K562 (cell line): ENCODE measurements at regions not wholly inside any gene's neighbourhood (a gene's known extent, or its start where the extent isn't known, plus 50 kb on each side); places are given as distances from the start of the nearest gene placed in this dataset.

Experiments
- CEBPG ChIP-seq, 3 experiments: fragments of 200-800 bp in 1 of 3; sonication (Bioruptor generic) in 1 of 3; sonication (generic) in 1 of 3; formaldehyde crosslinking in 1 of 3; IDR thresholded peaks in 2 of 3; conservative IDR thresholded peaks in 1 of 3; 2 replicates each; pipeline versions ENCODE4 v1.6.1 to v1.8.0; 2016 to 2022; ENCODE audit warnings: missing compliant biosample characterization in 2 of 3, missing genetic modification characterization in 2 of 3, mild to moderate bottlenecking in 1 of 3, missing genetic modification reagents in 1 of 3
- EGR1 ChIP-seq: fragments of 450-650 bp; conservative IDR thresholded peaks from 2 replicates; pipeline ENCODE4 v1.6.1; 2017; ENCODE audit warnings: mild to moderate bottlenecking
- EP300 ChIP-seq: IDR thresholded peaks from 2 replicates; pipeline ENCODE4 v1.6.1; 2012; ENCODE audit warnings: low read length, improper control_type of control experiment
- FOXA3 ChIP-seq, 2 experiments: fragments of 450-650 bp in 1 of 2; sonication (generic) in 1 of 2; formaldehyde crosslinking; IDR thresholded peaks in 1 of 2; conservative IDR thresholded peaks in 1 of 2; 2 replicates each; pipeline versions ENCODE4 v1.4.0 to v1.8.0; 2020 to 2022; ENCODE audit warnings: mild to moderate bottlenecking in 2 of 2, missing genetic modification reagents in 1 of 2
- IRF2 ChIP-seq: sonication (generic); formaldehyde crosslinking; IDR thresholded peaks from 2 replicates; pipeline ENCODE4 v1.8.1; 2022; ENCODE audit warnings: mild to moderate bottlenecking, missing genetic modification reagents
- MBD2 ChIP-seq: sonication (generic); IDR thresholded peaks from 2 replicates; pipeline ENCODE4 v1.6.1; 2016; ENCODE audit warnings: low read depth, borderline replicate concordance
- NEUROD1 ChIP-seq: fragments of 150-350 bp; IDR thresholded peaks from 2 replicates; pipeline ENCODE4 v1.6.1; 2014; ENCODE audit warnings: borderline replicate concordance, low read length, low read depth; ENCODE audit not compliant: partially characterized antibody
- NFRKB ChIP-seq: fragments of 450-650 bp; IDR thresholded peaks from 2 replicates; pipeline ENCODE4 v1.6.1; 2016; ENCODE audit warnings: low read depth
- SMC3 ChIP-seq: conservative IDR thresholded peaks from 2 replicates; pipeline ENCODE4 v1.6.1; 2011; ENCODE audit warnings: low read depth, low read length, improper control_type of control experiment; ENCODE audit not compliant: insufficient read depth
- TF ChIP-seq, protein P1 (sequence below): fragments of 250-450 bp; sonication (Bioruptor Pico); IDR thresholded peaks from 2 replicates; pipeline ENCODE4 v1.8.0; 2021; ENCODE audit warnings: borderline replicate concordance, mild to moderate bottlenecking, moderate library complexity; ENCODE audit not compliant: poor library complexity, severe bottlenecking
- TF ChIP-seq, protein P2 (sequence below), 2 experiments: IDR thresholded peaks; 2 replicates each; pipeline ENCODE4 v1.6.1; 2011; ENCODE audit warnings: borderline replicate concordance in 1 of 2, control low read depth in 1 of 2, low read depth in 1 of 2, low read length in 1 of 2, mild to moderate bottlenecking in 1 of 2, mixed read lengths in 1 of 2, moderate library complexity in 1 of 2; ENCODE audit not compliant: insufficient read depth in 1 of 2, insufficient read length in 1 of 2, poor library complexity in 1 of 2, severe bottlenecking in 1 of 2; ENCODE audit errors: extremely low read depth in 1 of 2
- TF ChIP-seq, protein P3 (sequence below): fragments of 450-650 bp; formaldehyde crosslinking; IDR thresholded peaks from 2 replicates; pipeline ENCODE4 v1.4.0; 2022; ENCODE audit warnings: mild to moderate bottlenecking, moderate library complexity
- TF ChIP-seq, protein P4 (sequence below), 3 experiments: IDR thresholded peaks in 2 of 3; conservative IDR thresholded peaks in 1 of 3; 2 replicates each; pipeline ENCODE4 v1.5.1; 2011 to 2012; ENCODE audit warnings: low read length in 3 of 3, mild to moderate bottlenecking in 3 of 3, control low read depth in 2 of 3, improper control_type of control experiment in 1 of 3, inconsistent platforms in 1 of 3, low read depth in 1 of 3, mixed read lengths in 1 of 3, moderate library complexity in 1 of 3; ENCODE audit not compliant: insufficient read depth in 2 of 3

DNA sequence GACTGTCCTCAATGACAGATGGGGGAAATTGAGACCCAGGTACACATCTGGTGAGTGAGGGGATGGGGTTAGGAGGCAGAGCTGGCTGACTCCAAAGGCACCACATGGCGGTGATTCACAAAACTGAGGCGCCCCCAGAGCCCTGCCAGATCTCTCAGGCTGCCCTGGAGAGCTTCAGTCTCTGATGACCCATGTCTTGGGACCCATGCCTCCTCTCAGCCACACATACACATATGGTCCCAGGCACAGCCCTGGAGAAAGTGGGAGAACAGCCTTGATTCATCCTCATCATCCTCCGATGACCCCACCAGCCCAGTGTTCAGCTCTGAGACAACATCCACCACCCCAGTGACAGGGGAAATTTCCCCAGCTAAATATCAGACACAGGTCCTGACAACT is 426.0 kb downstream of the RPS24 start:
- TF ChIP-seq IRF2 (CRISPR knock-in tag) = no peak
- TF ChIP-seq, protein P1, sequence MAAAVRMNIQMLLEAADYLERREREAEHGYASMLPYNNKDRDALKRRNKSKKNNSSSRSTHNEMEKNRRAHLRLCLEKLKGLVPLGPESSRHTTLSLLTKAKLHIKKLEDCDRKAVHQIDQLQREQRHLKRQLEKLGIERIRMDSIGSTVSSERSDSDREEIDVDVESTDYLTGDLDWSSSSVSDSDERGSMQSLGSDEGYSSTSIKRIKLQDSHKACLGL (CRISPR knock-in tag) = no peak
- no peak for TF ChIP-seq FOXA3 (CRISPR knock-in tag; conservative IDR thresholded peaks at IDR 0.05 in 1 of 2, IDR thresholded peaks at IDR 0.05 in 1 of 2)
- TF ChIP-seq, protein P2, sequence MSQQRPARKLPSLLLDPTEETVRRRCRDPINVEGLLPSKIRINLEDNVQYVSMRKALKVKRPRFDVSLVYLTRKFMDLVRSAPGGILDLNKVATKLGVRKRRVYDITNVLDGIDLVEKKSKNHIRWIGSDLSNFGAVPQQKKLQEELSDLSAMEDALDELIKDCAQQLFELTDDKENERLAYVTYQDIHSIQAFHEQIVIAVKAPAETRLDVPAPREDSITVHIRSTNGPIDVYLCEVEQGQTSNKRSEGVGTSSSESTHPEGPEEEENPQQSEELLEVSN (IDR thresholded peaks at IDR 0.05; ENCODE audit: borderline replicate concordance in 1 of 2, extremely low read depth in 1 of 2, insufficient read depth in 1 of 2, insufficient read length in 1 of 2, low read depth in 1 of 2, low read length in 1 of 2, poor library complexity in 1 of 2, severe bottlenecking in 1 of 2) = no peak
- TF ChIP-seq, protein P3, sequence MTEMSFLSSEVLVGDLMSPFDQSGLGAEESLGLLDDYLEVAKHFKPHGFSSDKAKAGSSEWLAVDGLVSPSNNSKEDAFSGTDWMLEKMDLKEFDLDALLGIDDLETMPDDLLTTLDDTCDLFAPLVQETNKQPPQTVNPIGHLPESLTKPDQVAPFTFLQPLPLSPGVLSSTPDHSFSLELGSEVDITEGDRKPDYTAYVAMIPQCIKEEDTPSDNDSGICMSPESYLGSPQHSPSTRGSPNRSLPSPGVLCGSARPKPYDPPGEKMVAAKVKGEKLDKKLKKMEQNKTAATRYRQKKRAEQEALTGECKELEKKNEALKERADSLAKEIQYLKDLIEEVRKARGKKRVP (CRISPR knock-in tag) = no peak
- no peak for TF ChIP-seq MBD2
- no peak for TF ChIP-seq EGR1
- no peak for TF ChIP-seq CEBPG (CRISPR knock-in tag; IDR thresholded peaks at IDR 0.05)
- TF ChIP-seq CEBPG (tag; conservative IDR thresholded peaks at IDR 0.05 in 1 of 2, IDR thresholded peaks at IDR 0.05 in 1 of 2) = no peak
- no peak for TF ChIP-seq EP300
- no peak for TF ChIP-seq NFRKB
- TF ChIP-seq NEUROD1 = no peak
- TF ChIP-seq, protein P4, sequence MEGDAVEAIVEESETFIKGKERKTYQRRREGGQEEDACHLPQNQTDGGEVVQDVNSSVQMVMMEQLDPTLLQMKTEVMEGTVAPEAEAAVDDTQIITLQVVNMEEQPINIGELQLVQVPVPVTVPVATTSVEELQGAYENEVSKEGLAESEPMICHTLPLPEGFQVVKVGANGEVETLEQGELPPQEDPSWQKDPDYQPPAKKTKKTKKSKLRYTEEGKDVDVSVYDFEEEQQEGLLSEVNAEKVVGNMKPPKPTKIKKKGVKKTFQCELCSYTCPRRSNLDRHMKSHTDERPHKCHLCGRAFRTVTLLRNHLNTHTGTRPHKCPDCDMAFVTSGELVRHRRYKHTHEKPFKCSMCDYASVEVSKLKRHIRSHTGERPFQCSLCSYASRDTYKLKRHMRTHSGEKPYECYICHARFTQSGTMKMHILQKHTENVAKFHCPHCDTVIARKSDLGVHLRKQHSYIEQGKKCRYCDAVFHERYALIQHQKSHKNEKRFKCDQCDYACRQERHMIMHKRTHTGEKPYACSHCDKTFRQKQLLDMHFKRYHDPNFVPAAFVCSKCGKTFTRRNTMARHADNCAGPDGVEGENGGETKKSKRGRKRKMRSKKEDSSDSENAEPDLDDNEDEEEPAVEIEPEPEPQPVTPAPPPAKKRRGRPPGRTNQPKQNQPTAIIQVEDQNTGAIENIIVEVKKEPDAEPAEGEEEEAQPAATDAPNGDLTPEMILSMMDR (IDR thresholded peaks at IDR 0.05 in 2 of 3, conservative IDR thresholded peaks at IDR 0.05 in 1 of 3; ENCODE audit: insufficient read depth in 2 of 3, low read depth in 1 of 3, low read length in 3 of 3) = no peak
- TF ChIP-seq SMC3 = no peak
